PC-3 (cell line): ENCODE measurements at regions not wholly inside any gene's neighbourhood (a gene's known extent, or its start where the extent isn't known, plus 50 kb on each side); places are given as distances from the start of the nearest gene placed in this dataset.

Source experiments
- ATAC-seq: fragments of 200-7000 bp; cut with Tn5 transposase; 2 replicates; pipeline ENCODE4 v1.9.1; 2020; ENCODE audit warnings: mild to moderate bottlenecking, moderate library complexity
- BruUV-seq: library from RNA; stranded (reverse); fragments of 400-500 nt; replicated peaks from 2 replicates; lab custom pipeline; 2021; lab: Mats Ljungman, UMichigan
- CTCF ChIA-PET: fragments of 300-600 bp; sonication (Branson Sonifier 250); formaldehyde crosslinking; loops from one replicate; lab custom pipeline; 2022; ENCODE audit warnings: antibody characterized with exemption; lab: Charles Lee
- POLR2A ChIA-PET: fragments of 300-600 bp; sonication (Branson Sonifier 250); formaldehyde crosslinking; loops from one replicate; lab custom pipeline; 2022; ENCODE audit warnings: antibody characterized with exemption; ENCODE audit not compliant: unreplicated experiment; lab: Charles Lee
- DNase-seq: peaks from one replicate; pipeline ENCODE4 v3.0.0-alpha.2; 2015
- H2AFZ ChIP-seq: fragments of 300-600 bp; sonication (generic); 2 replicates; pipeline ENCODE4 v1.6.0; 2016; ENCODE audit warnings: antibody characterized with exemption, low read length
- H3F3A ChIP-seq: fragments of 300-600 bp; sonication (generic); one replicate; pipeline ENCODE4 v1.6.0; 2017; ENCODE audit warnings: antibody characterized with exemption, low read length, control low read depth, mild to moderate bottlenecking; ENCODE audit not compliant: unreplicated experiment
- H3K27ac ChIP-seq: fragments of 300-600 bp; sonication (generic); 2 replicates; pipeline ENCODE4 v1.5.1; 2016; ENCODE audit warnings: mild to moderate bottlenecking, low read length
- H3K27me3 ChIP-seq: fragments of 300-600 bp; sonication (generic); 2 replicates; pipeline ENCODE4 v1.6.1; 2016; ENCODE audit warnings: low read length, mixed read lengths
- H3K36me3 ChIP-seq: fragments of 300-600 bp; sonication (generic); 2 replicates; pipeline ENCODE4 v1.6.1; 2016; ENCODE audit warnings: low read depth, mixed run types, low read length, mixed read lengths
- H3K4me1 ChIP-seq: fragments of 300-600 bp; sonication (generic); 2 replicates; pipeline ENCODE4 v1.5.1; 2016; ENCODE audit warnings: low read length; ENCODE audit not compliant: insufficient read depth
- H3K4me2 ChIP-seq: fragments of 300-600 bp; sonication (generic); 2 replicates; pipeline ENCODE4 v1.6.0; 2016; ENCODE audit warnings: low read length
- H3K4me3 ChIP-seq: fragments of 300-600 bp; sonication (generic); 2 replicates; pipeline ENCODE4 v1.5.1; 2016; ENCODE audit warnings: mild to moderate bottlenecking, low read length, mixed read lengths
- H3K79me2 ChIP-seq: fragments of 300-600 bp; sonication (generic); 2 replicates; pipeline ENCODE4 v1.6.1; 2017; ENCODE audit warnings: low read length, mixed read lengths
- H3K9ac ChIP-seq: fragments of 300-600 bp; sonication (generic); 2 replicates; pipeline ENCODE4 v1.6.0; 2016; ENCODE audit warnings: mild to moderate bottlenecking, low read length
- H3K9me2 ChIP-seq: fragments of 300-600 bp; sonication (generic); replicated peaks from 2 replicates; pipeline ENCODE4 v1.6.1; 2016; ENCODE audit warnings: mixed run types, low read length, mixed read lengths
- H3K9me3 ChIP-seq: fragments of 300-600 bp; sonication (generic); 2 replicates; pipeline ENCODE4 v1.6.1; 2016; ENCODE audit warnings: low read length, mixed read lengths
- H4K20me1 ChIP-seq: fragments of 300-600 bp; sonication (generic); 2 replicates; pipeline ENCODE4 v1.6.1; 2016; ENCODE audit warnings: low read length, mixed read lengths
- EZH2 ChIP-seq: fragments of 300-600 bp; sonication (generic); IDR thresholded peaks from one replicate; pipeline ENCODE4 v1.6.1; 2017; ENCODE audit warnings: antibody characterized with exemption, mild to moderate bottlenecking, low read length; ENCODE audit not compliant: unreplicated experiment
- EZH2phosphoT487 ChIP-seq: fragments of 300-600 bp; sonication (generic); IDR thresholded peaks from 2 replicates; pipeline ENCODE4 v1.6.1; 2018; ENCODE audit warnings: mild to moderate bottlenecking, antibody characterized with exemption, low read length, borderline replicate concordance
- intact Hi-C: fragments of 100-400 bp; cut with micrococcal nuclease; formaldehyde crosslinking; loops from 2 replicates; pipeline ENCODE4 v1.9.0; 2023
- TF ChIP-seq, protein P1 (sequence below): fragments of 300-600 bp; sonication (generic); conservative IDR thresholded peaks from 2 replicates; pipeline ENCODE4 v1.5.1; 2017; ENCODE audit warnings: antibody characterized with exemption, low read depth, mild to moderate bottlenecking, low read length

DNA sequence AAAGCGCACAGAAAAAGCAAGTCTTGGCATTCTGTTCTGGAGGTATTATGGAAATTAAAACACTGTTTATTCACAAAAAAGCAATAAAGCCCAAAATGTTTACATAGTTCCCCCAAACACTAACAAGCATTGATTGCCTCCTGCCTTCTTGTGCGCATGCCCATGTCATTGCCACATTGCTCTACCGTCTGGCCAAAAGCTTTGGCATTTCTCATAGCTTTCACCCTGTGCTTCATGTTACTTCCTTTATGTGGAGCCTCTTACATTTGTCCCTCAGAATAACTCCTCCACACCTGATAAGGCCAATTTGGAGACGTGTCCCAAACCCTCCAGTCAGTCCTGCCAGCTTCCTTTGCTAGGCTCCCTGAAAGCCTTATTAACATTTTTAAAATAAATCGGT, 680.8 kb downstream of the GBE1 start:
- intact Hi-C loops = no loop called here
- H3K9me3 ChIP-seq = no peaks in the 10 kb centered on the region
- POLR2A ChIA-PET = no interaction called here
- H3K79me2 ChIP-seq = no peaks in the 10 kb centered on the region
- CTCF ChIA-PET = no interaction called here
- H3K4me2 ChIP-seq = no peak overlapping the region
- no peak overlapping the region for H2AFZ ChIP-seq
- no peak overlapping the region for H3K4me3 ChIP-seq
- DNase-seq (no peak), ATAC-seq (no peak)
- H3F3A ChIP-seq = no peaks in the 10 kb centered on the region
- no peak overlapping the region for H3K9ac ChIP-seq
- H3K27ac ChIP-seq = no peak overlapping the region
- no peak for TF ChIP-seq EZH2phosphoT487
- TF ChIP-seq EZH2 = no peak
- TF ChIP-seq, protein P1, sequence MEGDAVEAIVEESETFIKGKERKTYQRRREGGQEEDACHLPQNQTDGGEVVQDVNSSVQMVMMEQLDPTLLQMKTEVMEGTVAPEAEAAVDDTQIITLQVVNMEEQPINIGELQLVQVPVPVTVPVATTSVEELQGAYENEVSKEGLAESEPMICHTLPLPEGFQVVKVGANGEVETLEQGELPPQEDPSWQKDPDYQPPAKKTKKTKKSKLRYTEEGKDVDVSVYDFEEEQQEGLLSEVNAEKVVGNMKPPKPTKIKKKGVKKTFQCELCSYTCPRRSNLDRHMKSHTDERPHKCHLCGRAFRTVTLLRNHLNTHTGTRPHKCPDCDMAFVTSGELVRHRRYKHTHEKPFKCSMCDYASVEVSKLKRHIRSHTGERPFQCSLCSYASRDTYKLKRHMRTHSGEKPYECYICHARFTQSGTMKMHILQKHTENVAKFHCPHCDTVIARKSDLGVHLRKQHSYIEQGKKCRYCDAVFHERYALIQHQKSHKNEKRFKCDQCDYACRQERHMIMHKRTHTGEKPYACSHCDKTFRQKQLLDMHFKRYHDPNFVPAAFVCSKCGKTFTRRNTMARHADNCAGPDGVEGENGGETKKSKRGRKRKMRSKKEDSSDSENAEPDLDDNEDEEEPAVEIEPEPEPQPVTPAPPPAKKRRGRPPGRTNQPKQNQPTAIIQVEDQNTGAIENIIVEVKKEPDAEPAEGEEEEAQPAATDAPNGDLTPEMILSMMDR = no peak
- no peaks in the 10 kb centered on the region for H3K36me3 ChIP-seq
- H3K27me3 ChIP-seq = no peaks in the 10 kb centered on the region
- no TSS peak for BruUV-seq
- no peaks in the 10 kb centered on the region for H4K20me1 ChIP-seq
- no peaks in the 10 kb centered on the region for H3K9me2 ChIP-seq
- no peaks in the 10 kb centered on the region for H3K4me1 ChIP-seq

DNA sequence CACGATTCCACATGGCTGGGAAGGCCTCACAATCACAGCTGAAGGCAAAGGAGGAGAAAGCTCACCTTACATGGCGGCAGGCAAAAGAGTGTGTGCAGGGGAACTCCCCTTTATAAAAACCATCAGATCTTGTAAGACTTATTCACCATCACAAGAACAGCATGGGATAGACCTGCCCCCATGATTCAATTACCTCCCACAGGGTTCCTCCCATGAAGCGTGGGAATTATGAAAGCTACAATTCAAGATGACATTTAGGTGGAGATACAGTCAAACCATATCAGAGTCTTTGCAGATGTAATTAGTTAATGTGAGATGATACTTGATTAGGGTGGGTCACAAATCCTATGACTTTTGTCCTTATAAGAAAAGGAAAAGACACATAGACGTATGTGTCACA, 688.9 kb downstream of the GBE1 start:
- Histone ChIP-seq H3K27ac (no peak overlapping the region), H4K20me1 (no peaks in the 10 kb centered on the region), H3K4me3 (no peak overlapping the region), H3K27me3 (no peaks in the 10 kb centered on the region), H3K9ac (no peak overlapping the region), H3F3A (no peaks in the 10 kb centered on the region), H3K9me3 (peaks cover 4% of the 10 kb centered on the region; the same call in 1 of the 2 replicates), H3K79me2 (no peaks in the 10 kb centered on the region), H3K4me2 (no peak overlapping the region), H3K36me3 (no peaks in the 10 kb centered on the region), H3K9me2 (no peaks in the 10 kb centered on the region), H2AFZ (no peak overlapping the region), H3K4me1 (no peaks in the 10 kb centered on the region)
- TF ChIP-seq, protein P1 = no peak
- CTCF ChIA-PET = no interaction called here
- ATAC-seq (no peak), DNase-seq (no peak)
- intact Hi-C loops = no loop called here
- POLR2A ChIA-PET = no interaction called here
- BruUV-seq = no TSS peak

DNA sequence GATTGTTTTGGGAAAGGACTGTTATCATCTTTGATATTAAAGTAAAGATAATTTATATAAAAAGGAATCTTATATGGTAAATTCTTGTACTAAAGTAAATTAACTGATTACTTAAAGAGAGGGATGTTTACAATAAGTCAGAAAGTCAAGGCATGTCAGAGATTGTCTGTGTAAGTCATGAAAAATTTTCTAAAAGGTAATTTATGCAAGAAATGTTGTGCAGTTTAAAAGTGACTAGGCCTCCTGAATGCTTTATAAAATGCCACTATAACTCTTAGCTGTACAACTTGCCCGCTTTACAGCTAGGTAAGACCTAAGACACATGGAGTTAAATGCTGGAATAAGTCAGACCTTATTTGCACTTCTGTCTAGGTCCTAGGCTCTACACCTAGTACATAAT, 692.9 kb downstream of the GBE1 start:
- no TSS peak for BruUV-seq
- intact Hi-C loops = no loop called here
- no peaks in the 10 kb centered on the region for H3K36me3 ChIP-seq
- H3F3A ChIP-seq = no peaks in the 10 kb centered on the region
- H3K9me3 ChIP-seq = peaks cover 4% of the 10 kb centered on the region; the same call in 1 of the 2 replicates
- H3K4me2 ChIP-seq = no peak overlapping the region
- H3K4me3 ChIP-seq = no peak overlapping the region
- H4K20me1 ChIP-seq = no peaks in the 10 kb centered on the region
- H3K27ac ChIP-seq = no peak overlapping the region
- no peak for ATAC-seq
- CTCF ChIA-PET = no interaction called here
- no peaks in the 10 kb centered on the region for H3K9me2 ChIP-seq
- POLR2A ChIA-PET = no interaction called here
- H2AFZ ChIP-seq = no peak overlapping the region
- no peak for DNase-seq
- no peaks in the 10 kb centered on the region for H3K27me3 ChIP-seq
- no peaks in the 10 kb centered on the region for H3K79me2 ChIP-seq
- TF ChIP-seq, protein P1 = no peak
- no peak for TF ChIP-seq EZH2
- no peak for TF ChIP-seq EZH2phosphoT487
- no peaks in the 10 kb centered on the region for H3K4me1 ChIP-seq
- no peak overlapping the region for H3K9ac ChIP-seq
